Thymus (tissue), 11 donors: ENCODE measurements at regions not wholly inside any gene's neighbourhood (a gene's known extent, or its start where the extent isn't known, plus 50 kb on each side); places are given as distances from the start of the nearest gene placed in this dataset.

Source experiments
- DNase-seq, 9 donors: peaks; one replicate each; pipeline ENCODE4 v3.0.0-alpha.2; 2013; ENCODE audit warnings: low spot score in 9 of 9, low read depth in 6 of 9, missing footprints in 1 of 9
- H3K27ac ChIP-seq, 2 donors: one replicate each; pipeline ENCODE4 v1.5.1; 2013; ENCODE audit warnings: control low read depth in 1 of 2, low read depth in 1 of 2, low read length in 1 of 2, mild to moderate bottlenecking in 1 of 2, moderate library complexity in 1 of 2
- H3K27me3 ChIP-seq, 2 donors: one replicate each; pipeline ENCODE4 v1.5.1; 2013; ENCODE audit warnings: low read length in 1 of 2; ENCODE audit not compliant: control insufficient read depth in 2 of 2, insufficient read depth in 1 of 2
- H3K36me3 ChIP-seq, 2 donors: one replicate each; pipeline ENCODE4 v1.5.1; 2013; ENCODE audit warnings: low read length in 1 of 2, mild to moderate bottlenecking in 1 of 2, moderate library complexity in 1 of 2; ENCODE audit not compliant: control insufficient read depth in 2 of 2, insufficient read depth in 2 of 2
- H3K4me1 ChIP-seq, 2 donors: one replicate each; pipeline ENCODE4 v1.5.1; 2013; ENCODE audit warnings: low read length in 2 of 2; ENCODE audit not compliant: control insufficient read depth in 2 of 2, insufficient read depth in 2 of 2
- H3K4me3 ChIP-seq, 2 donors: one replicate each; pipeline ENCODE4 v1.5.1; 2013; ENCODE audit warnings: low read length in 2 of 2, control low read depth in 1 of 2, mild to moderate bottlenecking in 1 of 2
- H3K9me3 ChIP-seq, 2 donors: one replicate each; pipeline ENCODE4 v1.5.1; 2013; ENCODE audit warnings: low read length in 1 of 2, mild to moderate bottlenecking in 1 of 2; ENCODE audit not compliant: control insufficient read depth in 2 of 2, insufficient read depth in 1 of 2
- WGBS: extraction: QIAGEN DNeasy Blood & Tissue Kit; methylation state at CpG from one replicate; pipeline ENCODE4 v1.1.7; 2013; 5-methylcytosine and 5-hydroxymethylcytosine counted together
- donor health status: healthy.

GRCh38 chr6:6975459-6976111 is 132.2 kb upstream of the RREB1 start:
- 96% methylated on average over 6 of the region's 6 CpGs for WGBS
- DNase-seq: no peak
- no peak overlapping the region for H3K27ac ChIP-seq

GRCh38 chr6:6976193-6976592 is 131.6 kb upstream of the RREB1 start:
- H3K4me3 ChIP-seq: no peak overlapping the region
- no peaks in the 10 kb centered on the region for H3K27me3 ChIP-seq
- DNase-seq: no peak
- no peak overlapping the region for H3K27ac ChIP-seq
- H3K36me3 ChIP-seq: no peaks in the 10 kb centered on the region
- 93% methylated on average over 4 of the region's 4 CpGs for WGBS
- H3K4me1 ChIP-seq: no peaks in the 10 kb centered on the region
- no peaks in the 10 kb centered on the region for H3K9me3 ChIP-seq

More at GRCh38 chr6:6975459-6976111, 132.2 kb upstream of the RREB1 start:
- Histone ChIP-seq H3K4me1 (no peaks in the 10 kb centered on the region), H3K9me3 (no peaks in the 10 kb centered on the region), H3K27me3 (no peaks in the 10 kb centered on the region), H3K4me3 (no peak overlapping the region), H3K36me3 (no peaks in the 10 kb centered on the region)

GRCh38 chr6:6978731-6979130 is 129.0 kb upstream of the RREB1 start:
- H3K9me3 ChIP-seq: no peaks in the 10 kb centered on the region
- no peaks in the 10 kb centered on the region for H3K36me3 ChIP-seq
- DNase-seq: no peak
- H3K27me3 ChIP-seq: no peaks in the 10 kb centered on the region
- no peaks in the 10 kb centered on the region for H3K4me1 ChIP-seq
- WGBS: 88% methylated on average over 5 of the region's 5 CpGs
- H3K4me3 ChIP-seq: no peak overlapping the region
- H3K27ac ChIP-seq: no peak overlapping the region

- 96% methylated on average over 14 of the region's 14 CpGs for WGBS
- no peak for DNase-seq
- no peaks in the 10 kb centered on the region for H3K36me3 ChIP-seq
- no peaks in the 10 kb centered on the region for H3K27me3 ChIP-seq
- H3K27ac ChIP-seq: no peak overlapping the region
- no peaks in the 10 kb centered on the region for H3K9me3 ChIP-seq
- H3K4me1 ChIP-seq: no peaks in the 10 kb centered on the region
- no peak overlapping the region for H3K4me3 ChIP-seq
Observed at GRCh38 chr6:6980999-6981597, 126.7 kb upstream of the RREB1 start.

GRCh38 chr6:6981681-6982322 is 126.0 kb upstream of the RREB1 start:
- Histone ChIP-seq H3K27ac (no peak overlapping the region), H3K4me1 (no peaks in the 10 kb centered on the region), H3K27me3 (no peaks in the 10 kb centered on the region), H3K9me3 (no peaks in the 10 kb centered on the region), H3K4me3 (no peak overlapping the region), H3K36me3 (no peaks in the 10 kb centered on the region)
- WGBS: 97% methylated on average over 4 of the region's 4 CpGs
- no peak for DNase-seq

GRCh38 chr6:6982663-6983062 is 125.1 kb upstream of the RREB1 start:
- 94% methylated on average over 6 of the region's 6 CpGs for WGBS
- Histone ChIP-seq H3K27me3 (no peaks in the 10 kb centered on the region), H3K27ac (no peak overlapping the region), H3K4me3 (no peak overlapping the region), H3K36me3 (no peaks in the 10 kb centered on the region), H3K4me1 (no peaks in the 10 kb centered on the region), H3K9me3 (no peaks in the 10 kb centered on the region)
- no peak for DNase-seq

- Histone ChIP-seq H3K27ac (no peak overlapping the region), H3K27me3 (no peaks in the 10 kb centered on the region), H3K36me3 (no peaks in the 10 kb centered on the region), H3K4me3 (no peak overlapping the region), H3K9me3 (no peaks in the 10 kb centered on the region), H3K4me1 (no peaks in the 10 kb centered on the region)
- WGBS: 97% methylated on average over 13 of the region's 13 CpGs
- no peak for DNase-seq
Observed at GRCh38 chr6:6984585-6985366, 123.0 kb upstream of the RREB1 start.

- H3K27me3 ChIP-seq: no peaks in the 10 kb centered on the region
- no peaks in the 10 kb centered on the region for H3K9me3 ChIP-seq
- H3K27ac ChIP-seq: no peak overlapping the region
- 96% methylated on average over 1 of the region's 1 CpG for WGBS
- H3K4me1 ChIP-seq: no peaks in the 10 kb centered on the region
- H3K36me3 ChIP-seq: no peaks in the 10 kb centered on the region
- DNase-seq: no peak
- no peak overlapping the region for H3K4me3 ChIP-seq
Observed at GRCh38 chr6:6986344-6986743, 121.4 kb upstream of the RREB1 start.

- DNase-seq: no peak
- WGBS: 96% methylated on average over 4 of the region's 4 CpGs
- Histone ChIP-seq H3K27me3 (no peaks in the 10 kb centered on the region), H3K4me3 (no peak overlapping the region), H3K9me3 (no peaks in the 10 kb centered on the region), H3K4me1 (no peaks in the 10 kb centered on the region), H3K27ac (no peak overlapping the region), H3K36me3 (no peaks in the 10 kb centered on the region)
Observed at GRCh38 chr6:6987749-6988148, 120.0 kb upstream of the RREB1 start.
